ENCODE measurements at regions not wholly inside any gene's neighbourhood (a gene's known extent, or its start where the extent isn't known, plus 50 kb on each side); places are given as distances from the start of the nearest gene placed in this dataset.

DNA sequence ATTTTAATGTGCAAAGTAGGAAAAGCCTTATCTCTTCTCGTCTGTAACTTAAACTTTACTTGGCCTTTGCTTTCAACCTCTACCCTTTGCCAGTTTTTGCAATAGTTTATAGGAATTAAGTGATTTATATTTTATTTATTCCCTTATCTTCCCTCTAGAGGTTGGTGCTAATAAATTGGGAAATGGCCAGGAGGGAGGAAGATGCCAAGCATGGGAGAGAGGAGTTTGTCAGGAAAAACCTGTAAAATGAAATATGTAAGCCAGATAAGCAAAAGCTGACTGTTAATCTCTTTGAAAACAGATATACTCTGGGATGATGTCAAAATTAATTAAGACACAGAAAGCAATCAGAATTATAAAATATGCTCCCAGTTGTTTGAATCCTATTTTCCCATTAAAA is 484.5 kb downstream of the NR2F1-AS1 start:
- DNase-seq = no peak

DNA sequence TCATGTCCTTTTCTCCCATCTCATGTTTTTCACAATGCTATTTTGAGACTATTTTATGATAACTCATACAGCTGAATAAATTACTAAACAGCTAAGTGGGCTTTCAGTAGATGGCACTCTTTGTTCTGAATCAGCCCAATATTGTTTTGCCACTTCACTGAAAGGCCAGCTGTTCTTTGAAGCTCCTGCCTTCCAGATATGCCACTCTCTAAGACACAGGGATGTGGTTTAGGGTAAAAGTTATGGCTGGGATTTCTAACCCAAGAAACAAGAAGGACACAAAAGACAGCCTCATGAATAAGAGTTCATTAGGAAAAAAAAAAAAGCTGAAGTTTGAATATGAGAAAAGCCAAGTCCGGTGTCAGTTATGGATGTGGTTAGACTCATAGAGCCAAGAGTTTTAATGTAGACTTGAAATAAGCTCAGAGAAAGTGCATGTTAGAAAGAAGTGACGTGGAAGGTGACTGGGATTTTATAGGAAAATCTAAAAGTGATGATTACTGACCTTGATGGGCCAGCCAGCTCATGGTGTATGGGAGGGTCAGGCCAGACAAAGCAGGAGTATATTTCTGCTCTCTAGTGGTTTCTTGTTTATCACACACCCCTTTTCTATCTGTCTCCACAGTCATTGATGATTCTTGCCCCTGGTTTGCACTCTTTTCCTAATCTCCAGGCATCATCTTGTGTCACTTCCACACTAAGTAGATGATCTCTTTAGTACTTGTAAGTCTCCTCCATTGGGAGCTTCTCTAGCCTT is 488.5 kb downstream of the NR2F1-AS1 start:
- DNase-seq = no peak

- no peak for DNase-seq
Measured at GRCh38 chr5:93090698-93091097, 490.3 kb downstream of the NR2F1-AS1 start.

- no peak for DNase-seq
Measured at GRCh38 chr5:93088592-93089389, 492.2 kb downstream of the NR2F1-AS1 start.

DNA sequence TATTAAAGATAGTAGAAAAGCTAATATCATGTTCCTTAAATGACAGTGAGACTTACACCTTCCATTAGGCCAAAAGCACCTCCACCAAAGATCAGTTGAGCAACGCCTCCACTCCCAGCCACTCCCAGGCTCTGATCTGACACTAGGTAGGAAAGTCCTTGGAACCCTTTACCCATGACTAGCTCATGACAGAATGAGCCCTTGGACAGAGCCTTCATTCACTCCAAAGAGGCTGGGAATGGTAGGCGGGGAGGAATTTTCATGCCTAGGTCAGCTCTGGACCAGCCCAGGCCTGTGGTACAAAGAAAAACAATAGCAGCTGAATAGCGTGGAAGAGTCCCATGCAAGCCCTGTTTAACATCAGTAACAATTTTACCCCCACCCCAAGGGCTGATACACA is 493.7 kb downstream of the NR2F1-AS1 start:
- DNase-seq = no peak

DNA sequence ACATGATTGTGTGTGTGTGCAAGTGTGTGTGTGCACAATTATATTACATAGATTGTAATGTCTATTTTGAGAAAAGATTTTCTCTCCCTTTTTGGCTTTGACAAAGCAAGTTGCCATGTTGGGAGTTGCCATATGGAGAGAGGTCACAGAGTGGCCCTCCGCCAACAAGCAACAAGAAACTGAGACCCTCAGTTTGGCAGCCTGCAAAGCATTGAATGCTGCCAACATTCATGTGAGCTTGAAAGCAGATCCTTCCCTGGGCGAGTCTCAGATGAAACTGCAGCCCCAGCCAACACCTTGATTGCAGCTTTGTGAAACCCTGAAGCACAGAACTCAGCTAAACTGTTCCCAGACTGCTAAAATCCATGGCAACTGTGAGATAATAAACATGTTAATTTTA is 498.0 kb downstream of the NR2F1-AS1 start:
- no peak for DNase-seq

- no peak for DNase-seq
Measured at GRCh38 chr5:93079046-93079445, 502.0 kb downstream of the NR2F1-AS1 start.

GRCh38 chr5:93078082-93079038 is 502.7 kb downstream of the NR2F1-AS1 start:
- DNase-seq = no peak

DNA sequence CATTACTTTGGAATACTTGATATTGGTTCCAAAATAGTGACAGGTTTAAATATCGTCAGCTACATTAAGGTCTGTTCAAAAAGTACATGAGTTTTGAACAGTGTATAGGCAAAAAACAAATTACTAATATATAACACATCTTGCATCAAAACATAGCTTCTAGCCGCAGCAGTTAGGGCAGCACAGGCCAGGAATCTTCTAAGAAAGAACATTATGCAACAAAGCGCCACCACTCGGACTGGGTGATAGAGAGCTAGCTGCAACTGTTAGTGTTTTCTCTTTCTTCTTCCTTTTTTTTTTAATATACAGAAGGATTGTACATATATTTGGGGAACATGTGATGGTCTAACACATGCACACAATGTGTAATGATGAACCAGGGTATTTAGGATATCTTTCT is 504.5 kb downstream of the NR2F1-AS1 start:
- no peak for DNase-seq

DNA sequence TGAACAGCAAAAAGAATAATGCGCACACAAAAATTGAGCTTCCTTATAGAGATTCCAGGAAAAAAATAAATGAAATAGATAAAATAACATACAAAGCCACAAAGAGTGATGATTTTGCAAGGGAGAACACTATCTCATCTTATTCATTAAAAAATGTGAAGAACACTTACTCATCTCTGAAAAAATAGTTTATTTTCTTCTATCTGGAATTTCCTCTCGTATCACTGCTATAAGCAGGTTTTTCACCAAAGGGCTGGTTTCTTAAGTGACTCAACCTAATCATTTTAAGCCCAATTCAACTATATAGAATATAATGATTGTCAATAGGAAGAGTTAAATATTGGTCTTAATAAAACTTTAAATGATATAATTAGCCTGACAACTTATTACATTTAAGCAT is 504.9 kb downstream of the NR2F1-AS1 start:
- DNase-seq = no peak

GRCh38 chr5:93073547-93073946 is 507.5 kb downstream of the NR2F1-AS1 start:
- no peak for DNase-seq

DNA sequence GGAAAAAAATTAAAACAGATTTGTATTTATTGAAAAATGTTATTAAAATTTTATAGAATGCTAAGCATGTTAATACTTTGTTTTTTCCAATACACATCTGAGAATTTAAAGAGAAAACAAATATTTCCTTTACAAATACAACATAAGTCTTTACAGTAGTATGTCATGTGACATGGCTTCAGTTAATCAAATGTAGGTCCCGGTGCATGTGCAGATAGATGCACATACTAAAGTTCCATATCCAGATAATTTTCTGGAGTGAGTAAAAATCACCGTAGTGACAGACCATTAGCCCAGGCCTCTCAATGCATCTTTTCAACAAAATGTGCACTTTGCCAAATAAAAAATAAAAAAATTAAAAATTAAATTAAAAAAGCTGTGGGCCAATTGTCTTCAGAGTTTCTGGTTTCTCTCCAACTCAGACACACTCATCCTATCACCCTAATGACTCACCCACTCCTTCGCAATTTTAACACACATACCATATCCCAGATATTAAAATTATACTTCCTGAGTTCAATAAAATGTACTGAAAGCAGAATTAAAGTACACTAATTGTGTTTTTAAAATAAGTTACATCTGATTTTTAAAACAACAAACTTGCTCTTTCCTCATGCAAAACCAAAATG is 508.1 kb downstream of the NR2F1-AS1 start:
- no peak for DNase-seq

DNA sequence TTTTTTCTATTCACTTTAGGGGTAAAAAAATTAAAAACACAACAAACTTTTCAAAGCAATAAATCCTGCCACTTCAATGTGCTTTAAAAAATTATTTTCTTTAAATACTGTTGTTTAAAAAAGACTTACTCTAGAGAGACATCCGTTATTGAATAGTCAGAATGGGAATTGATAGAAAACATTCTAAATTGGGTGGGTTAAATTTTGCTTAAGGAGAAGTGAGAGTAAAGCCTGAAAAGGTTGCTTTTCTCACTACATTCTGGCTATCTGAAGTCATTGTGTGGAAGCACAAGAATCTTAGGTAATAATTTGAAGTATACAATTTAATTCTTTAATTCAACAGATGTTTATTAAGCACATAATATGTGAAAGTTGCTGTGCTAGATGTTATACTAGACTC is 509.3 kb downstream of the NR2F1-AS1 start:
- no peak for DNase-seq

DNA sequence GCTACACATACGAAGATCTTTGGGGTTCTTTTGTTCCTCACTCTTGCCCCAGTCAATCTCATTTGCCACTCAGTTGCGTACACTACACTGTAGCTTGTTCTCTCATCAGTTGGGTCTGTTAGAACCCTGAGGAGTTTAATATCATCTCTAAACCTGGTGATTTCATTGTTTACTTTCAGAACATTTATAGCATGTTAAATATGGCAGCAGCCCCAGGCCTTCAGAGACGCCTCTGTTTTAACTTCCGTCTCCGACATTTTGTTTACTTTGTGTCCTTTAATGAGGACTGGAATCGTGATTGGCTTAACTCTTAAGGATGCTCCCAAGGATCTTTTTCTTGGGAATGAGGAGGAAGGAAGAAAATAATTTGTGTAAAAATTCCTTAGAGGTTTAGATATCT is 510.1 kb downstream of the NR2F1-AS1 start:
- DNase-seq = no peak

DNA sequence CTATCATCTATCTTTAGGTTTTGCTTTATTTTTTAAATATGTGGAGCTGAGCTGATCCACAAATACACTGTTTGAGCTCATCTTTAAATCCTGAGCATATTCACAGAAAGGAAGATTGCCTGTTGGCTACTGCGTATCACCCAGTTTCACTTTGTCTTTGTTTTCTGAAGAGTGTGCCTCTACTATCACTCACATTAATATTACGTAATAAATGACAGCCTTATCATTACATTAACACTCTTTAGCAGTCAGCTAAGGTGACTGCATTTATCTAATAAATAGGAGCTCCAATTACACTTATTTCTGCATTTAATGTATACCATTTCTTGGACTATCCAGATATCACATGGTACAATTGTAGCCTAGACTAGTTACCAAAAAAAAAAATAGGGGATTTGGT is 511.7 kb downstream of the NR2F1-AS1 start:
- DNase-seq = no peak

- DNase-seq = no peak
Measured at GRCh38 chr5:93062548-93062947, 518.5 kb downstream of the NR2F1-AS1 start.

GRCh38 chr5:93058309-93058708 is 522.7 kb downstream of the NR2F1-AS1 start:
- no peak for DNase-seq

GRCh38 chr5:93057311-93057710 is 523.7 kb downstream of the NR2F1-AS1 start:
- DNase-seq = no peak

DNA sequence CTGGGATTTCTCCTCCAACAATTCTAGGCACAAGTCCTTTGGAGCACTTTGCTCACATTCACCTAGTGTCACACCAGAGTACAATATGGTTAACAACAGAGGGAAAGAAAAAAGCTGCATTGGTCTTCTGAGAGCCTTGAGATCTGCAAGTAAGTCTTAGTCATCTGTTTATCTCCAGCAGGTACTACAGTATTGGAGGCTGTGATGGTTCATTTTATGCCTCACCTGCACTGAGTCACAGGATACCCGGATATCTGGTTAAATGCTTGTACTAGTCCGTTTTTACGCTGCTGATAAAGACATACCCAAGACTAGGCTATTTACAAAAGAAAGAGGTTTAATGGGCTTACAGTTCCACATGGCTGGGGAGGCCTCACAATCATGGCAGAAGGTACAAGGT is 525.0 kb downstream of the NR2F1-AS1 start:
- DNase-seq = no peak

GRCh38 chr5:93055561-93055960 is 525.5 kb downstream of the NR2F1-AS1 start:
- no peak for DNase-seq

GRCh38 chr5:93054424-93055163 is 526.4 kb downstream of the NR2F1-AS1 start:
- DNase-seq = peak; percentile 0

GRCh38 chr5:93053825-93054224 is 527.2 kb downstream of the NR2F1-AS1 start:
- DNase-seq = no peak
